ENCODE measurements at regions not wholly inside any gene's neighbourhood (a gene's known extent, or its start where the extent isn't known, plus 50 kb on each side); places are given as distances from the start of the nearest gene placed in this dataset.

- no peak for DNase-seq
- no peaks in the 10 kb centered on the region for H3K36me3 ChIP-seq (ENCODE audit: control insufficient read depth in 4 of 4, insufficient read depth in 4 of 4, low read length in 3 of 4)
- no peak overlapping the region for H3K27ac ChIP-seq (ENCODE audit: insufficient read depth in 1 of 2, low read depth in 1 of 2, low read length in 2 of 2, poor library complexity in 1 of 2, severe bottlenecking in 2 of 2)
- WGBS (ENCODE audit: insufficient coverage), result 83% methylated on average over 1 of the region's 1 CpG
- ChIA-PET POLR2A (no interaction called here), CTCF (no interaction called here)
- H3K4me3 ChIP-seq (ENCODE audit: control insufficient read depth in 1 of 7, extremely low read depth in 1 of 7, insufficient read depth in 4 of 7, low read depth in 2 of 7, low read length in 6 of 7), result no peak overlapping the region
- no peaks in the 10 kb centered on the region for H3K4me1 ChIP-seq (ENCODE audit: control extremely low read depth in 1 of 4, control insufficient read depth in 4 of 4, insufficient read depth in 4 of 4, low read length in 3 of 4)
- peaks cover 0 to 1% (median 0%) of the 10 kb centered on the region in 5 experiments for H3K9me3 ChIP-seq (ENCODE audit: control extremely low read depth in 1 of 5, control insufficient read depth in 4 of 5, insufficient read depth in 2 of 5, low read depth in 1 of 5, low read length in 4 of 5)
- H3K27me3 ChIP-seq (replicated peaks in 2 of 5; ENCODE audit: control insufficient read depth in 4 of 5, insufficient read depth in 5 of 5, low read length in 4 of 5), result no peaks in the 10 kb centered on the region
These were observed 151.4 kb downstream of the RAP2B start for GRCh38 chr3:153313302-153313965.

DNA sequence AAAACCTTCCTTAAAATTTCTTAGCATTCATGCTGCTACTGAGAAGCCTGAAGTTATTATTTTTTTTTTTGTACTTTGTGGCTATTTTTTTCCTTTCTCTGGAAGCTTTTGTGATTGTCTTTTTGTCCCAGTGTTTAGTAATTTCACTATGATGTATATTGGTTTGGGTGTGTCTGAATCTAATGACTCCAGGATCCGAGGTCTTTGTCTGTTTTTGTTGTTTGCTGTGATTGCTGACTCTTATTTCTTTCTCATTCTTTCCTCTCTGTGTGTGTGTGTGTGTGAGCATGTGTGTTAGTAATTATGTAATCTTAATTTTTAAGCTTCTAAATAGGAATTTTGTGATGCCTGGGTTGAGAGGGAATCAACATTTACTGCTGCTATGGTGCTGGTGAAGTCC lies 152.0 kb downstream of the RAP2B start:
- CTCF ChIA-PET, result interaction anchor here (2.0 kb wide), 1 partner anchor 24 kb away, joined by 4 read pairs; no protein-coding TSS in a partner anchor
- Histone ChIP-seq H3K36me3 (ENCODE audit: control insufficient read depth in 4 of 4, insufficient read depth in 4 of 4, low read length in 3 of 4) (no peaks in the 10 kb centered on the region), H3K27ac (ENCODE audit: insufficient read depth in 1 of 2, low read depth in 1 of 2, low read length in 2 of 2, poor library complexity in 1 of 2, severe bottlenecking in 2 of 2) (no peak overlapping the region), H3K4me1 (ENCODE audit: control extremely low read depth in 1 of 4, control insufficient read depth in 4 of 4, insufficient read depth in 4 of 4, low read length in 3 of 4) (no peaks in the 10 kb centered on the region), H3K27me3 (replicated peaks in 2 of 5; ENCODE audit: control insufficient read depth in 4 of 5, insufficient read depth in 5 of 5, low read length in 4 of 5) (no peaks in the 10 kb centered on the region), H3K4me3 (ENCODE audit: control insufficient read depth in 1 of 7, extremely low read depth in 1 of 7, insufficient read depth in 4 of 7, low read depth in 2 of 7, low read length in 6 of 7) (no peak overlapping the region), H3K9me3 (ENCODE audit: control extremely low read depth in 1 of 5, control insufficient read depth in 4 of 5, insufficient read depth in 2 of 5, low read depth in 1 of 5, low read length in 4 of 5) (peaks cover 0 to 1% (median 0%) of the 10 kb centered on the region in 5 experiments)
- WGBS (ENCODE audit: insufficient coverage), result no CpG with 5 or more reads among the region's 1 CpG
- DNase-seq, result no peak
- POLR2A ChIA-PET, result interaction anchor here (0.6 kb wide), 1 partner anchor 27 kb away, joined by 3 read pairs; no protein-coding TSS in a partner anchor

GRCh38 chr3:153315781-153316180 lies 153.8 kb downstream of the RAP2B start:
- Histone ChIP-seq H3K4me1 (ENCODE audit: control extremely low read depth in 1 of 4, control insufficient read depth in 4 of 4, insufficient read depth in 4 of 4, low read length in 3 of 4) (no peaks in the 10 kb centered on the region), H3K9me3 (ENCODE audit: control extremely low read depth in 1 of 5, control insufficient read depth in 4 of 5, insufficient read depth in 2 of 5, low read depth in 1 of 5, low read length in 4 of 5) (peaks cover 0 to 1% (median 0%) of the 10 kb centered on the region in 5 experiments), H3K36me3 (ENCODE audit: control insufficient read depth in 4 of 4, insufficient read depth in 4 of 4, low read length in 3 of 4) (no peaks in the 10 kb centered on the region), H3K4me3 (ENCODE audit: control insufficient read depth in 1 of 7, extremely low read depth in 1 of 7, insufficient read depth in 4 of 7, low read depth in 2 of 7, low read length in 6 of 7) (no peak overlapping the region), H3K27ac (ENCODE audit: insufficient read depth in 1 of 2, low read depth in 1 of 2, low read length in 2 of 2, poor library complexity in 1 of 2, severe bottlenecking in 2 of 2) (no peak overlapping the region), H3K27me3 (replicated peaks in 2 of 5; ENCODE audit: control insufficient read depth in 4 of 5, insufficient read depth in 5 of 5, low read length in 4 of 5) (no peaks in the 10 kb centered on the region)
- CTCF ChIA-PET, result interaction anchor here (2.0 kb wide), 1 partner anchor 23 kb away, joined by 4 read pairs; no protein-coding TSS in a partner anchor
- DNase-seq, result no peak
- POLR2A ChIA-PET, result no interaction called here

DNA sequence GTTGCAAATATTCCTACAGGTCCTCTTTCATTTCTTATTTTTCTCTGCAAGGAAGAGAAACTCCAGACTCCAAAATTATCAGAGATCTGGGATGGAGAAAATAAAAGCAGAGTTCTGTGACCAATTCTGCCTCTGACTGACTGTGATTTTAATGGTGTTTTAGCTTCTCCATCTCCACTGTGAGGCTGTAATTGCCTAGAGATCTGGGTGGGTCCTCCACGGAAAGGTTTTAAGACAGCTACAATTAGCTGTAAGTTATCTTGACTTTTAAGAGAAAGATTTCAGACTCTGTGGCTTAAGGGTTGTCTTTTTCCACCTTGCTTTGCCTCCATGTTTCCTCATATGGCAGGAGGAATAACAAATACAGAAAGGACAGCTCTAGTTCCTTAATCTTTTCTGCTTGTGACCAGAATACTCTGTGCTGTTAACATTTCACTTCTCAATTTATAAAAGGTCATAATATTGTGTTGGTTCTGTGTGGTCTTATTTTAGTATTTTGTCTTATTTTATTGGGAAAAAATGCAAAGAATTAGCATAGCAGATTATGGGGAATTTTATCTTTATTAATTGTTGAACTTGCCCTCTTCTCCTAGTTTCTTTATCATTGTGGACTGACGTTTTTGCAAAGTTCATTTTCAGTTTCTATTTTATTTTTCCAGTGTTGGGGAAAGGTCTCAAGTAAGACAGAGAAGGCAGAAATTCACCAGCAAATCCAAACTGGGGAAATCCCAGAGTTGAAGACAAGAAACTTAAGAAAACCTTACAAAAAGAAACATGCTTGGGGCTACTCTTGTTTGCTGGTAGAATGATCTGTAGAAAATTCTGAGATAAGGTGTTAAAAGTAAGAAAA lies 157.9 kb downstream of the RAP2B start:
- POLR2A ChIA-PET, result no interaction called here
- Histone ChIP-seq H3K27ac (ENCODE audit: insufficient read depth in 1 of 2, low read depth in 1 of 2, low read length in 2 of 2, poor library complexity in 1 of 2, severe bottlenecking in 2 of 2) (no peak overlapping the region), H3K4me1 (ENCODE audit: control extremely low read depth in 1 of 4, control insufficient read depth in 4 of 4, insufficient read depth in 4 of 4, low read length in 3 of 4) (no peaks in the 10 kb centered on the region), H3K36me3 (ENCODE audit: control insufficient read depth in 4 of 4, insufficient read depth in 4 of 4, low read length in 3 of 4) (no peaks in the 10 kb centered on the region), H3K27me3 (replicated peaks in 2 of 5; ENCODE audit: control insufficient read depth in 4 of 5, insufficient read depth in 5 of 5, low read length in 4 of 5) (no peaks in the 10 kb centered on the region), H3K4me3 (ENCODE audit: control insufficient read depth in 1 of 7, extremely low read depth in 1 of 7, insufficient read depth in 4 of 7, low read depth in 2 of 7, low read length in 6 of 7) (no peak overlapping the region), H3K9me3 (ENCODE audit: control extremely low read depth in 1 of 5, control insufficient read depth in 4 of 5, insufficient read depth in 2 of 5, low read depth in 1 of 5, low read length in 4 of 5) (no peaks in the 10 kb centered on the region)
- no peak for DNase-seq
- WGBS (ENCODE audit: insufficient coverage), result 86% methylated on average over 1 of the region's 2 CpGs
- CTCF ChIA-PET, result no interaction called here

GRCh38 chr3:153320585-153321128 lies 158.6 kb downstream of the RAP2B start:
- ChIA-PET CTCF (no interaction called here), POLR2A (no interaction called here)
- Histone ChIP-seq H3K4me3 (ENCODE audit: control insufficient read depth in 1 of 7, extremely low read depth in 1 of 7, insufficient read depth in 4 of 7, low read depth in 2 of 7, low read length in 6 of 7) (no peak overlapping the region), H3K27ac (ENCODE audit: insufficient read depth in 1 of 2, low read depth in 1 of 2, low read length in 2 of 2, poor library complexity in 1 of 2, severe bottlenecking in 2 of 2) (no peak overlapping the region), H3K36me3 (ENCODE audit: control insufficient read depth in 4 of 4, insufficient read depth in 4 of 4, low read length in 3 of 4) (no peaks in the 10 kb centered on the region), H3K27me3 (replicated peaks in 2 of 5; ENCODE audit: control insufficient read depth in 4 of 5, insufficient read depth in 5 of 5, low read length in 4 of 5) (no peaks in the 10 kb centered on the region), H3K9me3 (ENCODE audit: control extremely low read depth in 1 of 5, control insufficient read depth in 4 of 5, insufficient read depth in 2 of 5, low read depth in 1 of 5, low read length in 4 of 5) (peaks cover 0 to 3% (median 0%) of the 10 kb centered on the region in 5 experiments), H3K4me1 (ENCODE audit: control extremely low read depth in 1 of 4, control insufficient read depth in 4 of 4, insufficient read depth in 4 of 4, low read length in 3 of 4) (no peaks in the 10 kb centered on the region)
- DNase-seq, result no peak
- WGBS (ENCODE audit: insufficient coverage), result 92% methylated on average over 4 of the region's 6 CpGs

DNA sequence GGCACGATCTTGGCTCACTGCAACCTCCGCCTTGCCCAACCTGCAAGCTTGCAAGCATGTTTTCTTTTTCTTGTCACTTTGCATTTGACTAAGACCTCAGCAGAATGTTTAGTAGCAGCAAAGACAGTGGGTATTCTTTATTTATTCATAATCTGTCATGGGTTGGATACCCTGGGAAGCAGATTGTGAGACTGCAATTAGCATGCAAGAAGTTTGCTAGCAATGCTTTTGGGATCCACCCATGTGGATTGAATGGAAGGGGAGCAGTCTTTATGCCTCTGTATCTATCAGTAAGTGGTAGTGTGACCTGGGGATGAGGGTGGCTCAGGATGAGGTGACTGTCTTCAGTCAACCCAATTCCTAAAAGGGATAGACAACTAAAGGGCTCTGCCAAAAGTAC lies 166.7 kb downstream of the RAP2B start:
- WGBS (ENCODE audit: insufficient coverage), result 100% methylated on average over 2 of the region's 2 CpGs
- POLR2A ChIA-PET, result no interaction called here
- CTCF ChIA-PET, result interaction anchor here (1.1 kb wide), 1 partner anchor 11 kb away, joined by 3 read pairs; no protein-coding TSS in a partner anchor

DNA sequence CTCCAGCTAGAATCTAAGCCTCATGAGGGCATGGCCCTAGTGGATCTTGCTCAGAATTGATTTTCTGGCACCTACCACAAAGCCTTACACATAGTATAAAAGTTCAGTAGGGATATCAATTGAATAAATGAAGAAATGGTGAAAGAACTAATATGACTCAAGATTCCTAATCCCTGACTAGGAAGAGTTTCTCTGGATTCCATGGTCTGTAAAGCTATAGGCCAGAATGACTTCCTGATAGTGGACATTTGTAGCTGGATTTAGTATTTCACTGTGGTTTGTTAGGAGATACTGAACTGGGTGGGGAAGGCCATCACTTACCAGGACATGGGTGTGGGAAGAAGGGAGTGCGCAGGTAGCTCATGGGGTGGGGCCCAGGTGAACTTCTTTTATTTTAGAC lies 168.9 kb downstream of the RAP2B start:
- no peaks in the 10 kb centered on the region for H3K27me3 ChIP-seq (replicated peaks in 2 of 5; ENCODE audit: control insufficient read depth in 4 of 5, insufficient read depth in 5 of 5, low read length in 4 of 5)
- no CpG with 5 or more reads among the region's 1 CpG for WGBS (ENCODE audit: insufficient coverage)
- H3K9me3 ChIP-seq (ENCODE audit: control extremely low read depth in 1 of 5, control insufficient read depth in 4 of 5, insufficient read depth in 2 of 5, low read depth in 1 of 5, low read length in 4 of 5), result no peaks in the 10 kb centered on the region
- ChIA-PET CTCF (no interaction called here), POLR2A (no interaction called here)
- peaks cover 0 to 8% (median 0%) of the 10 kb centered on the region in 4 experiments for H3K4me1 ChIP-seq (ENCODE audit: control extremely low read depth in 1 of 4, control insufficient read depth in 4 of 4, insufficient read depth in 4 of 4, low read length in 3 of 4)
- H3K36me3 ChIP-seq (ENCODE audit: control insufficient read depth in 4 of 4, insufficient read depth in 4 of 4, low read length in 3 of 4), result no peaks in the 10 kb centered on the region
- H3K27ac ChIP-seq (ENCODE audit: insufficient read depth in 1 of 2, low read depth in 1 of 2, low read length in 2 of 2, poor library complexity in 1 of 2, severe bottlenecking in 2 of 2), result no peak overlapping the region
- no peak for DNase-seq
- H3K4me3 ChIP-seq (ENCODE audit: control insufficient read depth in 1 of 7, extremely low read depth in 1 of 7, insufficient read depth in 4 of 7, low read depth in 2 of 7, low read length in 6 of 7), result no peak overlapping the region

More for the DNA sequence above, 166.7 kb downstream of the RAP2B start:
- Histone ChIP-seq H3K27me3 (replicated peaks in 2 of 5; ENCODE audit: control insufficient read depth in 4 of 5, insufficient read depth in 5 of 5, low read length in 4 of 5) (no peaks in the 10 kb centered on the region), H3K4me1 (ENCODE audit: control extremely low read depth in 1 of 4, control insufficient read depth in 4 of 4, insufficient read depth in 4 of 4, low read length in 3 of 4) (peaks cover 0 to 8% (median 0%) of the 10 kb centered on the region in 4 experiments), H3K27ac (ENCODE audit: insufficient read depth in 1 of 2, low read depth in 1 of 2, low read length in 2 of 2, poor library complexity in 1 of 2, severe bottlenecking in 2 of 2) (no peak overlapping the region), H3K4me3 (ENCODE audit: control insufficient read depth in 1 of 7, extremely low read depth in 1 of 7, insufficient read depth in 4 of 7, low read depth in 2 of 7, low read length in 6 of 7) (no peak overlapping the region), H3K36me3 (ENCODE audit: control insufficient read depth in 4 of 4, insufficient read depth in 4 of 4, low read length in 3 of 4) (no peaks in the 10 kb centered on the region), H3K9me3 (ENCODE audit: control extremely low read depth in 1 of 5, control insufficient read depth in 4 of 5, insufficient read depth in 2 of 5, low read depth in 1 of 5, low read length in 4 of 5) (peaks cover 0 to 3% (median 0%) of the 10 kb centered on the region in 5 experiments)
- no peak for DNase-seq
